HG02884 (cell line): ENCODE measurements at regions not wholly inside any gene's neighbourhood (a gene's known extent, or its start where the extent isn't known, plus 50 kb on each side); places are given as distances from the start of the nearest gene placed in this dataset.
"Not testable (repeated sequence)": the region's sequence is repeated elsewhere in the genome, so short reads cannot be mapped to it uniquely, and the experiment has no call there.

ENCODE experiments used
- ATAC-seq: cut with Tn5 transposase; IDR thresholded peaks from one replicate; pipeline ENCODE4 v1.9.1; 2021; ENCODE audit warnings: mild to moderate bottlenecking, moderate library complexity; ENCODE audit not compliant: unreplicated experiment

DNA sequence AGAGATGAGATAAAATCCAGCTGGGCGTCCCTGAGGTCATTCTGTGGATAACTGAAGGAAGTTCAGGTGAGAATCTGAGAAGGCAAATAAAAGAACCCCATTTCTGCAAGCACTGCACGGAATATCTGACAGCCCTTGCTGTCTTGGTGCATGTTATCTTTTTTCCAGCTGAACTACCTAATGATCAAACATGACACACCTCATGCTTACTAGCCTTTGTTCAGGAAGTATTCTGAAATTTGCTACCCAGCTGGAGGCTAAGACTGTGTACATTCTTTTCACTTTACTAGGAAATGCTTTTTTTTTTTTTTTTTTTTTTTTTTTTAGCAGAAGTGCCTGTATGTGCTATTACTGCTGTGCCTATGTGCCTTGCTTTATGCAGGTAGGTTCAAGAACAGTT is 718.1 kb downstream of the SMARCA1 start:
- ATAC-seq = no peak

GRCh38 chrX:128804828-128805227 is 718.5 kb downstream of the SMARCA1 start:
- no peak for ATAC-seq

- no peak for ATAC-seq
Measured at GRCh38 chrX:128800138-128800537, 723.2 kb downstream of the SMARCA1 start.

DNA sequence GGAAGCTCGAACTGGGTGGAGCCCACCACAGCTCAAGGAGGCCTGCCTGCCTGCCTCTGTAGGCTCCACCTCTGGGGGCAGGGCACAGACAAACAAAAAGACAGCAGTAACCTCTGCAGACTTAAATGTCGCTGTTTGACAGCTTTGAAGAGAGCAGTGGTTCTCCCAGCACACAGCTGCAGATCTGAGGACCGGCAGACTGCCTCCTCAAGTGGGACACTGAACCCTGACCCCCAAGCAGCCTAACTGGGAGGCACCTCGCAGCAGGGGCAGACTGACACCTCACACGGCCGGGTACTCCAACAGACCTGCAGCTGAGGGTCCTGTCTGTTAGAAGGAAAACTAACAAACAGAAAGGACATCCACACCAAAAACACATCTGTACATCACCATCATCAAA is 730.9 kb upstream of the ACTRT1 start:
- ATAC-seq = not testable (repeated sequence)

DNA sequence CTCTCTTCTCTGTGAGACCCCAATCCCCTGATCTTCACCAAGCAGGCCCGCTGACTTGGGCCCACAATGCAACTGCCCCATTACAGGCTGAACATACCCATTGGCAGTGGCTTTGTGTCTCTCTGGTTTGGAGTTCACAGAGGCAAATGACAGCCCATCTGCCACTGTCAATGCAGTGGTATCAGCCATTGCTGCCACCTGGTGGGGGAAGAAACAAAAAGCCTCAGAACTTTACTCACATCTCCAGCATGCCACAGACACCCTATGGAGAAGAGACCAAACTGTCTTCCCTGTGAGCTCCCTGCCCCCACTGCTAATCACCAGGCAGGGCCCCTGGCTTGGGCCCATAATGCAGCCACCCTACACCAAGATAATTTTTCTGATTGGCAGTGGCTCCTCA is 729.3 kb upstream of the ACTRT1 start:
- ATAC-seq = no peak

DNA sequence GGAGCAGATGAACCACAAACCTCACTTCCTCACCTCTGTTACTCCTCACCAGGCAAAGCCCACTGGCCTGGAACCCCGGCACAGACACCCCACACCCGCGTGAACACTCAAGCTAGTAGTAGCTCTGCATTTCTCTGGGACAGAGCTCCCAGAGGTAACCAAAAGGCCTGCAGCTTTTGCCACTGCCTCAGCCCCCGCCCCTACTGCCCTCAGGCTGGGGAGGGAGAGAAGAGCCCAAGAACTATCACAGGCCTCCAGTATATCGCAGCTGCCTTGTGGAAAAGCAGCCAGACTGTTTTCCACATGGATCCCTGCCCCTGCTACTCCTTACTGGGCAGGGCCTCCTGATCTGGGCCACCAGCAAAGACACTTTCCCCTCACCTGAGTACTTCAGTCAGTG is 728.7 kb upstream of the ACTRT1 start:
- no peak for ATAC-seq

GRCh38 chrX:128769495-128769894 is 717.3 kb upstream of the ACTRT1 start:
- no peak for ATAC-seq

DNA sequence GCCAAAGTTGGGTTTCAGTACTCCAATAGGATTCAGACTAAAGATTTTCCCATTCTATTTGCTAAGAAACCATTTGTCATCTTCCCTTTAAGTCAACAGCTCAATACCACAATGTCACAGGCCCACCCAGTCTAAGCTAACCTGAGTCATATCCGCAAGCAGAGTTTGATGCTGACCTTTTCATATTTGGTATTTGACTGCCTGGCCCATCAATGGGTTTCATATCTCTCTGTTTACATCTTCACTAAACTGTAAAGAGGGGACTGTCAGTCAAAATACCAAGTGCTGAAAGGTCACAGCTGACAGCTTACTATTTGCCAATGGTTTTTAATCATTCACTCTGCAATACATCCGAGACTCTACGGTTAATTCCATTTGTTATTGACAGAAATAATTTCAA is 707.5 kb upstream of the ACTRT1 start:
- no peak for ATAC-seq

DNA sequence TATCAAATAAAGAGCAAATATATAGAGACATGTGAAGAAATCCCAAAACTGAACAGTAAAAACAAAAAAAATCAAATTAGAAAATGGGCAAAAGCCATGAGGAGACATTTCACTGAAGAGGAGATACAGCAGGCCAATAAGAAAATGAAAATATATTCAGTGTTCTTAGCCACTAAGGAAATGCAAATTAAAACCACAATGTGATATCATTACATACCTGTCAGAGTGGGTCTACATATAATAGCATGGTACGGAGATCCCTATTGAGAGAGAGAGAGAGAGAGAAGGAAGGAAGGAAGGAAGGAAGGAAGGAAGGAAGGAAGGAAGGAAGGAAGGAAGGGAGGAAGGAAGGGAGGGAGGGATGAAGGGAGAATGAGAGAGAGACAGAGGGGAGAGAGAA is 707.0 kb upstream of the ACTRT1 start:
- ATAC-seq = no peak

GRCh38 chrX:128754130-128754529 is 701.9 kb upstream of the ACTRT1 start:
- ATAC-seq = no peak

DNA sequence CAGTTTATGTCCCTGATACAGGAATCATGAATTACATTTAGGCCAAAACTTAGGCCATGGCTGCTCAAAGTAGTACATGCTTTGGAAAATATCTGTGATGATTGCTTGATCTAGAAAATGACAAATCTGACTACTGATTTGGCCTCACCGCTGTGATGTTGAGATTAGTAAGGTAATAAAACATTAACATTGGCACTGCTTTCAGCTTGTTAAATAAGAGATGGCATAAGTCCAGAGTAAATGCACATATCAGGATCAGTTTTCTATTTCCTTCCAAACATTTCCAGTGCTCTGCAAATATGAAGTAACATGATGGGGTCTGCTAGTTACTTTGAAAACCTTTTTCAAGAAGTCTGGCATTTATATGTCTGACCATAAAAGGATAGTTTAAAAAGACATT is 687.3 kb upstream of the ACTRT1 start:
- ATAC-seq = no peak

GRCh38 chrX:128728943-128729342 is 676.7 kb upstream of the ACTRT1 start:
- ATAC-seq = no peak

GRCh38 chrX:128717635-128718578 is 665.7 kb upstream of the ACTRT1 start:
- ATAC-seq = no peak

DNA sequence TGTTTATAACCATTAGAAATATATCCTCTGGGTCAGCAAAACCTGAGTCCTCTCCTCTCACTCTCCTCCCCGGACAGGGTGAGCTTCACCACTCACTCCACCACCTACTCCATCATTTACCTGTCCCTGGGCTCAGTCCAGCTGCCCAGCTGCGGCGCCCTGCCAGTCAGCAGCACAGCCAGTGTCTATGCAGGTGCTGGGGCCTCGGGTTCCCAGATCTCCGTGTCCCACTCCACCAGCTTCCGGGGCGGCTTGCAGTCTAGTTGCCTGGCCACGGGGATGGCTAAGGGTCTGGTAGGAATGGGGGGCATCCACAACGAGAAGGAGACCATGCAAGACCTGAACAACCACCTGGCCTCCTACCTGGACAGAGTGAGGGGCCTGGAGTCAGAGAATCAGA is 662.2 kb upstream of the ACTRT1 start:
- no peak for ATAC-seq

GRCh38 chrX:128699716-128700285 is 647.6 kb upstream of the ACTRT1 start:
- no peak for ATAC-seq

DNA sequence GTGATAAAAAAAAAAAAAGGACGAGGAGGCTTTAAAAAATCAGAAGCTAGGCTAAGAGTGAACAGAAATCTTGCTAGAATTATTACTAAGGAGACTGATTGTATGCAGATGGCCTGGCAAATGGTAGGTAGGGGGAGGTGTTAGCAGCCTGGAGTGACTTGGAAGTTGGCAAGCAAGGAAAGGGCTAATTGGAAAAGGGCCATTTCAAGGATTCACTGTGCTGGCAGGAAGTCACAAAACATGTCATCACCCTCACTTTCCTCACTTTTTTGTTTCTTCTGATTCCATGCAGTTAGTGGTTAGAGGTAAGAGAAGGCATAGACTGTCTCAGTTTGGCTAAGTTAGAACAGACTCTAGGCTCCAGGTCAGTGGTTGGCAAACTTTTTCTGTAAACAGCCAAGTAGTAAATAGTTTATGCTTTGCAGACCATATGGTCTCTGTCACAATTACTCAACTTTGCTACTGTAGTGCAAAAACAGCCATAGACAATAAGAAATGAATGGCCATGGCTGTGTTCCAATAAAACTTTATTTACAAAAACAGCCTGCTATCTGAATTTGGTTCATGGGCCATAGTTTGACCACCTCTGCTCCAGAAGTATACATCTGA is 646.5 kb upstream of the ACTRT1 start:
- no peak for ATAC-seq

DNA sequence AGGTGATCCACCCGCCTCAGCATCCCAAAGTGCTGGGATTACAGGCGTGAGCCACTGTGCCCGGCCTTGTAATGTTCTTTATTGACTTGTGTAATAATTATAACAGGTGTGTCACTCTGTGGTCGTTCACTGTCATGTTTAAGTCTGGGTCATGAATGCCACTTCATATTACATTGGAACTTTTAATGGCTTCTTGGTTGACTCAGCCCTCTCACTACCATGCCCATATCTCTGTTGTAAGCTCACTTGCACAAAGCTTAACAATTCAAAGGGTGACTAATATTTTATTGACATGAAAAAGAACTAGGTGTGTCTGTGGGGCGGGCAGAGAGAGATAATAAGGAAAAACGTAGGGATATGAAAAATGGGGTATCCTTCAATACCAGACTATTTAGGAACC is 639.7 kb upstream of the ACTRT1 start:
- ATAC-seq = no peak

DNA sequence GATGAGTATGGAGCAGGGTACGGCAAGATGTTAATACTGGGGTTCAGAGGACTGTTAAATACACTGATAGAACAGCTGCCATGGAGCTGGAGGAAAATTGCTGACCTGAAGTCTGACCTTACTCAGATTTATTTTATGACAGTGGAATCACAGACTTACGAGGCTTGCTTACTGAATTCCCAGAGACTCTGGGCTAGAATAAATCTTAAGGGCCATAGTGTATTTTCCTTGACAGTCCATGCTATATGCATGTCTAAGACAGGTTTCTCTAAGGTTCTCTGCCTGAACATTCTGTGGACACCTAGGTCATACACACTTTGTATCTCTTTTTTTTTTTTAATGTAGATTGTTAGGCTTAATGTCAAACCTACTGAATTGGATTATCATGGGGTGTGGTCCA is 633.2 kb upstream of the ACTRT1 start:
- no peak for ATAC-seq

- no peak for ATAC-seq
Measured at GRCh38 chrX:128676651-128677050, 624.4 kb upstream of the ACTRT1 start.

DNA sequence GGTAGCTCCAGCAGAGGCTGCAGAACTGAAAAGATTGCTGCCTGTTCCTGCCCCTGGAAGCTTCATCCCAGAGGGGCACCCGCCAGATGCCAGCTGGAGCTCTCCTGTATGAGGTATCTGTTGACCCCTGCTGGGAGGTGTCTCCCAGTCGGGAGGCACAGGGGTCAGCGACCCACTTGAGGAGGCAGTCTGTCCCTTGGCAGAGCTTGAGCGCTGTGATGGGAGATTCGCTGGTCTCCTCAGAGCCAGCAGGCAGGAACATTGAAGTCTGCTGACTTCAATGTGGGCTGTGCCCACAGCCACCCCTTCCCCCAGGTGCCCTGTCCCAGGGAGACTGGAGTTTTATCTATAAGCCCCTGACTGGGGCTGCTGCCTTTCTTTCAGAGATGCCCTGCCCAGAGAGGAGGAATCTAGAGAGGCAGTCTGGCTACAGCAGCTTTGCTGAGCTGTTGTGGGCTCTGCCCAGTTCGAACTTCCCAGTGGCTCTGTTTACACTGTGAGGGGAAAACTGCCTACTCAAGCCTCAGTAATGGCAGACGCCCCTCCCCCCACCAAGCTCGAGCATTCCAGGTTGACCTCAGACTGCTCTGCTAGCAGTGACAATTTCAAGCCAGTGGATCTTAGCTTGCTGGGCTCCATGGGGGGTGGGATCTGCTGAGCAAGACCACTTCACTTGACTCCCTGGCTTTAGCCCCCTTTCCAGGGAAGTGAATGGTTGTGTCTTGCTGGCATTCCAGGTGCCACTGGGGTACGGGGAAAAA is 622.3 kb upstream of the ACTRT1 start:
- not testable (repeated sequence) for ATAC-seq

DNA sequence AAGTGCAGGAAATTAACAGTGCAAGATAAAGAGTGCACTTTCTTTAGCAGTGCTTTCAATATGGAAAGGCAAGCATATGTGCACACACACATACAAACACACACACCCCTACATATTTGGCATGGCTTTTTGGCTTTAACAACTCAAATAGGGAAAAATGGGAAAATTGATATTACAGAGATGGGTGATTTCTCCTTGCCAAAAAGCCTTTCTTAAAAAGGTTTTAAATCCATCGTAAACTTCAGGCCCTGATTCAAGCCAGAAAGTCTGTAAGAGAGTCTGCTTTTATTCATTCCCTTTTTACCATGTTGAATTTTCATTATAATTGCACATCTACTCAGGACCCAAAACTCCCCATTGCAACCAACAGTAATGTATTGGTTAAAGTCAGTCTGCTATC is 612.0 kb upstream of the ACTRT1 start:
- ATAC-seq = no peak
